GM08714 (cell line): ENCODE measurements at regions not wholly inside any gene's neighbourhood (a gene's known extent, or its start where the extent isn't known, plus 50 kb on each side); places are given as distances from the start of the nearest gene placed in this dataset.
"Not testable (repeated sequence)": the region's sequence is repeated elsewhere in the genome, so short reads cannot be mapped to it uniquely, and the experiment has no call there.

Experiments used
- H3K4me3 ChIP-seq: fragments of 200-500 bp; sonication (Bioruptor generic); 2 replicates; pipeline ENCODE4 v1.5.1; 2014; ENCODE audit warnings: mild to moderate bottlenecking, low read length, inconsistent platforms
- ZNF274 ChIP-seq: IDR thresholded peaks from 2 replicates; pipeline ENCODE4 v1.6.1; 2012; ENCODE audit warnings: mild to moderate bottlenecking, low read depth, low read length

GRCh38 chr12:73726881-73727280 is 810.8 kb upstream of the ATXN7L3B start:
- TF ChIP-seq ZNF274: no peak
- H3K4me3 ChIP-seq: no peak overlapping the region

GRCh38 chr12:73731658-73732057 is 806.0 kb upstream of the ATXN7L3B start:
- TF ChIP-seq ZNF274: no peak

GRCh38 chr12:73769337-73769736 is 768.3 kb upstream of the ATXN7L3B start:
- TF ChIP-seq ZNF274: no peak
- H3K4me3 ChIP-seq: no peak overlapping the region

More at GRCh38 chr12:73731658-73732057, 806.0 kb upstream of the ATXN7L3B start:
- H3K4me3 ChIP-seq: no peak overlapping the region

- TF ChIP-seq ZNF274: no peak
- no peak overlapping the region for H3K4me3 ChIP-seq
These were observed 739.1 kb upstream of the ATXN7L3B start for GRCh38 chr12:73798523-73798922.

- no peak for TF ChIP-seq ZNF274
- H3K4me3 ChIP-seq: no peak overlapping the region
These were observed 722.5 kb upstream of the ATXN7L3B start for GRCh38 chr12:73815072-73815645.

DNA sequence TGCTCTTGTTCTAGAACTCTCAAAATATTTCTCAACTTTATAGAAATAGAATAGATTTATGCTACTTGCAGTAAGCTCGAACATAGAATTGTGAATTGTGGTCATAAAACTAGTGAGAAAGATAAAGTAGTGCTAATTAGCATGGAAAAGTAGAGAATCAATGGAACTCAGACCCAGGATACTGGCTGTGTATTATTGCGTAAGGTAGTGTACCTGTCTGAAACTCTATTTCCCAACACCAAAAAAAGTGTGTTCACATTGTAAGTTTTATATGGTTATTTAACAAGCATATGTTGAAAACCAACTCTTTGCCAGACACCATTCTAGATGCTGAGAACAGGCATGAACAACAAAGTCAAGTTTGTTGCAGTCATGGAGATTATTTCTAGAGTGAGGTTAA is 720.5 kb upstream of the ATXN7L3B start:
- no peak overlapping the region for H3K4me3 ChIP-seq
- TF ChIP-seq ZNF274: no peak

- TF ChIP-seq ZNF274: no peak
These were observed 703.9 kb upstream of the ATXN7L3B start for GRCh38 chr12:73833746-73834145.

DNA sequence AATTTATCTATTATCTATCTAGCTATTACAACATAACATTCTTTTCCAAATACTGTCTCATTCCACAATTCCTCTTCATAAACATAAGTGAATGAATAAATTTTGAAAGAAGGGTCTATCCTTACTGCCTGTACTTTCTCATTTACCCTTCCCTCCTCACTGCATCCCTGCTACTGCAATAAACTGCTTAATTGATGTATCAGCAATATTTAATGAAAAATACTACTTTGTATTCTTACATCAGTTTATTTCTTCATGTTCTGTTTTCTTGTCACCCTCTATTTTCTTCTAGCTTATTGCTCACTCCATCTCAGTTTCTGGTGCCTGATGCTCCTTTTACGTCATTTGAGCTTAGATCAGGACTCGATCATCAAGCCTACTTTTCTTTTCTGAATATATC is 695.7 kb upstream of the ATXN7L3B start:
- no peak overlapping the region for H3K4me3 ChIP-seq
- no peak for TF ChIP-seq ZNF274

More at GRCh38 chr12:73833746-73834145, 703.9 kb upstream of the ATXN7L3B start:
- no peak overlapping the region for H3K4me3 ChIP-seq

DNA sequence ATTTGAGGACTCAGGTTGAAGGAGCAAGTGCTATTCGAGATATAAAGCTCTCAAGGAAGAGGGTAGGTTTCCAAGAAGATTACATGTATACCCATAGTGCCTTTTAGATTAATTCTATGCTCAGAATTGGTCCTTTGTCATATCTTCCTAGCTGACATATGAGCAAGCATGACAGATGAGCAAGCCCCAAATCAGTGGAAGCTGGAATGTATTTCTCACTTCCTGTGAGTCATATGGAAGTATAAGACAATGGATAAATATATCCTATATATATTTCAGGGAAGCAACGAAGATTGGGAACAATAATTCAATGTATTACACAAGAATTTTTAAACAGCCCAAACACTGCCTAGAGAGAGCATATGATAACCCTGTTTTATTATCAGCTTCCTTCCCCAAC is 674.1 kb upstream of the ATXN7L3B start:
- H3K4me3 ChIP-seq: no peak overlapping the region
- no peak for TF ChIP-seq ZNF274

DNA sequence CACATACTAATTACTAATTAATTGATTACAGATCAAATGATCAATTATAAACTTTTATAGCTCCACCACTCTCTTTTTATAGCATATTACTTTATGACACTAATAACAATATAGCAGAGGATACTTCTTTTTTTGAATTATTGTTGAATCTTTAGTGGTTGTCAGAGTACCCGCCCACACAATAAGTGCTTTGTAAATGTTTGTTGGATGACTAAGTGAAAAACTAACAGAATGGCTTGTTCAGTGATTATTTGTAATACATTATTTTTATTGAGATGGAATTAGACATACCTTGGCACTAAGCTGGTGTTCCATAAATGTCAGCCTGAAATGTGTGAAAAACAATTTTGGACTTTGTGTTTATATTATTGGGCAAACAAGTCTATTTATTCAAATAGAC is 670.5 kb upstream of the ATXN7L3B start:
- H3K4me3 ChIP-seq: no peak overlapping the region
- no peak for TF ChIP-seq ZNF274

GRCh38 chr12:73877291-73877690 is 660.3 kb upstream of the ATXN7L3B start:
- not testable (repeated sequence) for H3K4me3 ChIP-seq

- H3K4me3 ChIP-seq: no peak overlapping the region
- TF ChIP-seq ZNF274: no peak
These were observed 645.4 kb upstream of the ATXN7L3B start for GRCh38 chr12:73892201-73892600.

DNA sequence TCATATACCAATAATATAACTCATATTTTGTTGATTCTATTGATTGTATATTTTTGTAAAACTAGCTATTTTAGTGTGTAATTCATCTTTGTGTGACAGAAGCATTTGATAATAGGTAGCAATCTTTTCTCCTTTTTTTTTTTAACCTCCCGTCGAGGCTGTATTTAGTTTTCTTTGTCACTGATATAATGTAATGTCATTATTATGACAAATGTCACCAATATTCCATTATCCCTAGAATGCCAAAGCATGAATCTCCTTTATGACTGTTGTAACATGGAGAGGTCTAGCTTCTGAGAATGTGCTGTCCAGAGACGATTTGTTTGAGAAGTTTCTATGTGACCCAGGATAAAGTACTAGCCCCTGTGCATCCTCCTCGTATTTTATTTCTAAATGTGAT is 639.0 kb upstream of the ATXN7L3B start:
- TF ChIP-seq ZNF274: no peak
- no peak overlapping the region for H3K4me3 ChIP-seq

DNA sequence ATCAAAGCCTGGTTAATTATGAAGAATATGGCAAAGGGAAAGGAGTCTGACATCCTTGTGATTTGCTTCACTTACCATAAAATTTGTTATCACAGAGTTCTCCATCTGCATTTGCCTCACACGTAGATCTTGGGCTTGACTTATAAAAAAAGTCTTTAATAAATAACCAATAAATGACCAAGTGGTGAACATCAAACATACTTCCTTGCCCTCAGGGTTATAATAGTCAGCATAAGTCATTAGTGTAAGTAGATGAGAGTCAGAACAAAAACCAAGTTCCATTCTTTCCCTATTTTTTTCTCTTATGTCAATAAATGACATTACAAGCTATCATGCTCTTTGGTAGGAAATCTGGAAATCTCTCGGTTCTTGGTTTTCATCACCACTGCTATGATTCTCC is 635.4 kb upstream of the ATXN7L3B start:
- no peak overlapping the region for H3K4me3 ChIP-seq
- TF ChIP-seq ZNF274: no peak

GRCh38 chr12:73906757-73907156 is 630.9 kb upstream of the ATXN7L3B start:
- TF ChIP-seq ZNF274: no peak
- H3K4me3 ChIP-seq: no peak overlapping the region

- TF ChIP-seq ZNF274: no peak
- H3K4me3 ChIP-seq: no peak overlapping the region
These were observed 601.8 kb upstream of the ATXN7L3B start for GRCh38 chr12:73935817-73936216.

DNA sequence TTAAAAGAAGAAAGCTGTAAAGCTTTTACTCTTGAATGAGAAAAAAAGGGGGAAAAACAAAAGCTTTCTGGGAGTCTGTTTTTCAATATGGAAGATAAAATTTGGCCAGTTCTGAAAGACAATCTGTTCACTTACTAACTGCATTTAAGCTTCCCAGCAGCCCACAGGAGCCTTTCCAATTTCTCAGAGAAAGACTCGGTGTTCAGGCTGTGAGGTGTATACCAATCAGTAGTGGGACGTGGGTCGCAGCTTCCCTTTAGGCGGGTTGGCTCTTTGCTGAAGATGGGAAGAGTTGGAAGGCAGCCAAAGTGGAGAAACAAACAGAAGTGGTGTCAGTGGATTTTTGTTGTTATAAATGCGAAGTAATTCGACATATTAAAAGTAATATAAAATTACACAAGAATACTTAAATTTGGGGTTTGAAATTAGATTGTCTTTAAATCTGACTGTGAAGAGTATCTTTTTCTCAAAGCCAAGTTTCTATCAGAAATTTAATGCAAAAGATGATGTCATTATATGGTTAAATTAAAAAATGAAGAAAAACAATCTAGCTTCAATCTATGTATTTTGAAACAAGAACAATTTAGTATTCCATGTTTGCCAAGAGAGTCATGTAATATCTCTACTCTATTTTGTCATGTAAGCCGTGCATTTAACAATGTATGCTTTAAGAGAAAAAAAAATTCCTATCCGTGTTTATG is 590.2 kb upstream of the ATXN7L3B start:
- TF ChIP-seq ZNF274: no peak

More for the DNA sequence above, 590.2 kb upstream of the ATXN7L3B start:
- no peak overlapping the region for H3K4me3 ChIP-seq
